NCI-H128 (cell line): ENCODE measurements at regions not wholly inside any gene's neighbourhood (a gene's known extent, or its start where the extent isn't known, plus 50 kb on each side); places are given as distances from the start of the nearest gene placed in this dataset.

ENCODE experiments used
- DNase-seq: peaks from one replicate; lab custom pipeline; 2025; ENCODE audit not compliant: unreplicated experiment; lab: John Stamatoyannopoulos, UW

- peak; percentile 4 for DNase-seq
Observed at GRCh38 chr10:25113191-25114035, 61.4 kb upstream of the GPR158 start.

- no peak for DNase-seq
Observed at GRCh38 chr10:25114036-25114411, 60.8 kb upstream of the GPR158 start.

- no peak for DNase-seq
Observed at GRCh38 chr10:25117757-25118156, 57.0 kb upstream of the GPR158 start.

- no peak for DNase-seq
Observed at GRCh38 chr10:25120188-25120587, 54.6 kb upstream of the GPR158 start.
